ENCODE measurements at regions not wholly inside any gene's neighbourhood (a gene's known extent, or its start where the extent isn't known, plus 50 kb on each side); places are given as distances from the start of the nearest gene placed in this dataset.
A peak's percentile ranks its signal among the peaks of the same experiment; 100 is the strongest.

DNA sequence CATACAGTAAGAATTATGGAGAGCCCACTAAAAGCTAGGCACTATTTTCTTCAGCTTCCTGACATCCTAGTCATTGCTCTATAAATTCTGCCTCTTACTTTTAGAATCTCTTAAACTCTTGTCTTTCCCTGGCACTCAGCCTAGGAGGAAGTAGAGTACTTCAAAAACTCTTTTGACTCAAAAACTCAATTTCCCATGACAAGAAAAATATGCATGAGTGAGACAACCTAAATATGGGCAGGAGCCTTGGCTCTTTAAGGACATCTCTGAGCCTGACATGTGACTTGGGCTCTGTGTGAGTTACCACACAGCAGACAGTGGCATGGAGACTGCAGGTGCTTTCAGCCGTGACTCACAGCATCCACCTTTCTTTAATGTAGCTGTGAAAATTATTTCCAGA is 97.5 kb upstream of the CCDC179 start:
- H3K4me1 ChIP-seq (ENCODE audit: low read length) = peaks cover 13% of the 10 kb centered on the region

DNA sequence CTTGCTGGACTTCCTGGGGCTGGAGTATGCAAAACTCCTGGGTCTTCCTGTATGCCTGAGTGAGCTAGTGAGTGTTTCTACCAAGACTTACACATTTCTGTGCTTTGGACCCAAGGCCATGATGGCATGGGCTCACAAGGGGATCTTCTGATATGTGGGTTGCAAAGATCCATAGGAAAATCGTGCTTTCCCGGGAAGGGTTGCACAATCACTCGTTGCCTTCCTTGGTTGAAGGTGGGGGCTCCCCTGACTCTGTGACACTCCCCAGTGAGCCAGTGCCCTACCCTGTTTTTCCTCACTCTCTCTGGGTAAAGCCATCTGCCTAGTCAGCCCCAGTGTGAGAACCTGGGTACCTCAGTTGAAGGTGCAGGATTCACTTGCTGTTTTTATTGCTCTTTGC is 114.0 kb upstream of the CCDC179 start:
- TF ChIP-seq EZH2phosphoT487 (IDR thresholded peaks at IDR 0.05; ENCODE audit: low read depth) = no peak
- TF ChIP-seq, protein P1, sequence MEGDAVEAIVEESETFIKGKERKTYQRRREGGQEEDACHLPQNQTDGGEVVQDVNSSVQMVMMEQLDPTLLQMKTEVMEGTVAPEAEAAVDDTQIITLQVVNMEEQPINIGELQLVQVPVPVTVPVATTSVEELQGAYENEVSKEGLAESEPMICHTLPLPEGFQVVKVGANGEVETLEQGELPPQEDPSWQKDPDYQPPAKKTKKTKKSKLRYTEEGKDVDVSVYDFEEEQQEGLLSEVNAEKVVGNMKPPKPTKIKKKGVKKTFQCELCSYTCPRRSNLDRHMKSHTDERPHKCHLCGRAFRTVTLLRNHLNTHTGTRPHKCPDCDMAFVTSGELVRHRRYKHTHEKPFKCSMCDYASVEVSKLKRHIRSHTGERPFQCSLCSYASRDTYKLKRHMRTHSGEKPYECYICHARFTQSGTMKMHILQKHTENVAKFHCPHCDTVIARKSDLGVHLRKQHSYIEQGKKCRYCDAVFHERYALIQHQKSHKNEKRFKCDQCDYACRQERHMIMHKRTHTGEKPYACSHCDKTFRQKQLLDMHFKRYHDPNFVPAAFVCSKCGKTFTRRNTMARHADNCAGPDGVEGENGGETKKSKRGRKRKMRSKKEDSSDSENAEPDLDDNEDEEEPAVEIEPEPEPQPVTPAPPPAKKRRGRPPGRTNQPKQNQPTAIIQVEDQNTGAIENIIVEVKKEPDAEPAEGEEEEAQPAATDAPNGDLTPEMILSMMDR (IDR thresholded peaks at IDR 0.05; ENCODE audit: low read depth, low read length) = no peak
- no peak overlapping the region for H2AFZ ChIP-seq (ENCODE audit: low read depth, low read length)
- no peaks in the 10 kb centered on the region for H3K36me3 ChIP-seq (replicated peaks; ENCODE audit: low read depth, low read length)

More for the DNA sequence above, 97.5 kb upstream of the CCDC179 start:
- peak overlapping the region; percentile 1 for H3K4me2 ChIP-seq (ENCODE audit: low read length)
- no peaks in the 10 kb centered on the region for H3K27me3 ChIP-seq (ENCODE audit: low read depth, low read length)
- no peak overlapping the region for H3K27ac ChIP-seq (ENCODE audit: low read length)
- TF ChIP-seq, protein P1 (IDR thresholded peaks at IDR 0.05; ENCODE audit: low read depth, low read length) = no peak
- no peak for TF ChIP-seq EZH2phosphoT487 (IDR thresholded peaks at IDR 0.05; ENCODE audit: low read depth)
- H3K4me3 ChIP-seq (ENCODE audit: low read length) = no peak overlapping the region
- H3K9me3 ChIP-seq (ENCODE audit: insufficient read depth, low read length) = no peaks in the 10 kb centered on the region
- H3K9ac ChIP-seq (ENCODE audit: low read length) = no peak overlapping the region
- no peaks in the 10 kb centered on the region for H3K79me2 ChIP-seq (ENCODE audit: low read length)
- H3K36me3 ChIP-seq (replicated peaks; ENCODE audit: low read depth, low read length) = no peaks in the 10 kb centered on the region
- H4K20me1 ChIP-seq (ENCODE audit: insufficient read depth, low read length) = no peaks in the 10 kb centered on the region
- H2AFZ ChIP-seq (ENCODE audit: low read depth, low read length) = 0 out of 2 replicates have a peak overlapping the region, but pooled peaks have one; percentile 17

DNA sequence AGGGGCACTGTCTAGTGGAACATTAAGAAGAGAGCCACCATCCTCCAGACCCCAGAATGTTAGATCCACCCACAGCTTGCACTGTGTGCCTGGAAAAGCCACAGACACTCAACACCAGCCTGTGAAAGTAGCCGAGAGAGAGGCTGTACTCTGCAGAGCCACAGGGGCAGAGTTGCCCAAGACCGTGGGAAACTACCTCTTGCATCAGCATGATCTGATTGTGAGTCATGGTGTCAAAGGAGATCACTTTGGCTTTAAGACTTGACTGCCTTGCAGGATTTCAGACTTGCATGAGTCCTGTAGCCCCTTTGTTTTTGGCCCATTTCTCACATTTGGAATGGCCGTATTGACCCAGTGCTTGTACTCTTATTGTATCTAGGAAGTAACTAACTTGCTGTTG is 115.9 kb upstream of the CCDC179 start:
- H2AFZ ChIP-seq (ENCODE audit: low read depth, low read length) = no peak overlapping the region
- H3K36me3 ChIP-seq (replicated peaks; ENCODE audit: low read depth, low read length) = no peaks in the 10 kb centered on the region
- no peaks in the 10 kb centered on the region for H3K79me2 ChIP-seq (ENCODE audit: low read length)
- no peak overlapping the region for H3K4me3 ChIP-seq (ENCODE audit: low read length)
- no peak overlapping the region for H3K9ac ChIP-seq (ENCODE audit: low read length)
- no peak for TF ChIP-seq EZH2phosphoT487 (IDR thresholded peaks at IDR 0.05; ENCODE audit: low read depth)
- TF ChIP-seq, protein P1 (IDR thresholded peaks at IDR 0.05; ENCODE audit: low read depth, low read length) = no peak
- H3K4me2 ChIP-seq (ENCODE audit: low read length) = no peak overlapping the region
- H3K27ac ChIP-seq (ENCODE audit: low read length) = no peak overlapping the region
- no peaks in the 10 kb centered on the region for H4K20me1 ChIP-seq (ENCODE audit: insufficient read depth, low read length)
- H3K27me3 ChIP-seq (ENCODE audit: low read depth, low read length) = no peaks in the 10 kb centered on the region
- H3K4me1 ChIP-seq (ENCODE audit: low read length) = peaks cover 10% of the 10 kb centered on the region
- no peaks in the 10 kb centered on the region for H3K9me3 ChIP-seq (ENCODE audit: insufficient read depth, low read length)

More for the DNA sequence above, 114.0 kb upstream of the CCDC179 start:
- Histone ChIP-seq H3K9ac (ENCODE audit: low read length) (no peak overlapping the region), H3K79me2 (ENCODE audit: low read length) (no peaks in the 10 kb centered on the region), H3K4me1 (ENCODE audit: low read length) (peaks cover 5% of the 10 kb centered on the region), H3K27me3 (ENCODE audit: low read depth, low read length) (no peaks in the 10 kb centered on the region), H3K4me3 (ENCODE audit: low read length) (no peak overlapping the region), H3K27ac (ENCODE audit: low read length) (no peak overlapping the region), H3K4me2 (ENCODE audit: low read length) (no peak overlapping the region), H4K20me1 (ENCODE audit: insufficient read depth, low read length) (no peaks in the 10 kb centered on the region), H3K9me3 (ENCODE audit: insufficient read depth, low read length) (no peaks in the 10 kb centered on the region)

DNA sequence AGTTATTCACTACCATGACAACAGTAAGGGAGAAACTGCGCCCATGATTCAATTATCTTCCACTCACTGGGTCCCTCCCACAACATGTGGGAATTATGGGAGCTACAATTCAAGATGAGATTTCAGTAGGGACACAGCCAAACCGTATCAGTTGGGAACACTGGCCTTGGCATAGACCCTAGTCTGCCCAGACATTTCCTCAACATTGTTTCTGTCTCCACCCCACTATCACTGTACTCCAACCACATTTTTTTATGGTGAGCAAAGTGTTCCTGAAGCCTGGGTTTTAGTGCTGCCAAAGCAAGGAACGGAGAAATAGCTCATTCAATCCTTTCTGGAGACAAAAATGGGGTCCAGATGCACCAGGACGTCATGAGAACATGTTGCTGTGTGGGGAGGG is 122.6 kb upstream of the CCDC179 start:
- Histone ChIP-seq H3K9ac (ENCODE audit: low read length) (no peak overlapping the region), H4K20me1 (ENCODE audit: insufficient read depth, low read length) (no peaks in the 10 kb centered on the region), H3K9me3 (ENCODE audit: insufficient read depth, low read length) (no peaks in the 10 kb centered on the region), H3K27ac (ENCODE audit: low read length) (no peak overlapping the region), H3K4me3 (ENCODE audit: low read length) (no peak overlapping the region), H3K4me1 (ENCODE audit: low read length) (0 out of 2 replicates have a peak, but pooled peaks cover 5% of the 10 kb centered on the region), H2AFZ (ENCODE audit: low read depth, low read length) (no peak overlapping the region), H3K27me3 (ENCODE audit: low read depth, low read length) (no peaks in the 10 kb centered on the region), H3K36me3 (replicated peaks; ENCODE audit: low read depth, low read length) (no peaks in the 10 kb centered on the region), H3K4me2 (ENCODE audit: low read length) (no peak overlapping the region), H3K79me2 (ENCODE audit: low read length) (no peaks in the 10 kb centered on the region)
- no peak for TF ChIP-seq EZH2phosphoT487 (IDR thresholded peaks at IDR 0.05; ENCODE audit: low read depth)
- TF ChIP-seq, protein P1 (IDR thresholded peaks at IDR 0.05; ENCODE audit: low read depth, low read length) = no peak
